Islet precursor cell (in vitro differentiated cells): ENCODE measurements at regions not wholly inside any gene's neighbourhood (a gene's known extent, or its start where the extent isn't known, plus 50 kb on each side); places are given as distances from the start of the nearest gene placed in this dataset.

Source experiments
- DNase-seq: peaks from one replicate; pipeline ENCODE4 v3.0.0-alpha.2; 2018

- no peak for DNase-seq
Measured at GRCh38 chr5:146940295-146940694, 61.7 kb upstream of the PPP2R2B start.

- DNase-seq: no peak
Measured at GRCh38 chr5:146944019-146944418, 65.5 kb upstream of the PPP2R2B start.

DNA sequence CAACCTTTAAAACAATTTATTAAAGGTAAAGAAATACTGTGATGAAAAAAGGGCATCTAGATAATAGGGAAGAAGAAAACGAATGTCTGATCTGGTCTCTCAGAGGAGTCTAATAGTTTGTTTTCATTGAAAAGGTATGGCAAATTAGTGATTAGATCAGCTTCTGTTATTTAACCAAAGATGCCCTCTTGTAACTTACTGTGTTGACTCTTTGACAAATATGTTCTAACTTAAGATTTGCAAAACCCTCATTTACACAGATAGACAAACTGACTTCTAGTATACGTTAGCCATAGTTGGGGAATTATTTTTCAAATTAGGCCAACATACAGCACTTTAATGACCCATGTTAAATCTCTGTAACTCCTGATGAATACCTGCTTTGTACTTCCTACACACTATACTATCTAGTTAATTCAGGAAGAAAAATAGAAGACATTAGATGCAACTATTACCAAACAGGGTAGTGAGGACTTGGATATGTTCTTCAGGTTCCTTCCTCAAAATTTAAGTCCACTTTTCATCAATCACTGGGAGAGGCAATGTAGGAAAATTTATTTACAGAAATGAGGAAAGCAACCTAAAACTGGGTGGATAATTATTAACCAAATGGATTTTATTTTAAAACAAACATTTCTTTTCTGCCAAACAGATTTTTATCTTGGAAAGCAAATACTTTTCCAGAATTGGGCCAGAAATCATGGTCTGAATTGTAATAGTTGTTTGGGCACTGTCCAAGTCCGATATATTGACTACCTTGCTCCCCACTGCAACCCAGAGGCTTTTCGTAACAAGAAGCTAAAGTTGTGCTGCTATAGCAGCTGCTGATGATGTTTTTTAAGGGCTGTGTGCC, 66.4 kb upstream of the PPP2R2B start:
- no peak for DNase-seq

DNA sequence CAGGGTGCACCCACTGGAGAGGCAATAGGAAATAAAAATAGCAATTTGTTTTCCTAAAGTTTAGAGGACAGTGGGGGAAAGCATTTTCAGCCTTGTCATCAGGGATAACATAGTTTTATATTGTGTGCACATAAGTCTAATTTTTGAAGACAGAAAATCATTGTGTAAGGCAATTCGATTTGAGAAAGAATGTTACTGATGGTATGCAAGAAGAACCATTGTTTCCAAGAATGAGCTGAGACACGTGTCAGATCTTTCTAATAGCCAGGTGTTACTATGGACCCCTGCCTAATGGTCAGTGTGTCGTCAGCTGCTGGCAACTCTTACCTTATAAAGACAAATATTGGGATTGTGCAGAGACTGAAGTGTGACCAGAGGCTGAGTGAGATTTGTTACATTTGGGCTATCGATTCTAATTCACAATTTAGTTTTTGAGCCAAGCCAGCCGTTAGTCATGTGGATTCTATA, 67.1 kb upstream of the PPP2R2B start:
- DNase-seq: no peak

DNA sequence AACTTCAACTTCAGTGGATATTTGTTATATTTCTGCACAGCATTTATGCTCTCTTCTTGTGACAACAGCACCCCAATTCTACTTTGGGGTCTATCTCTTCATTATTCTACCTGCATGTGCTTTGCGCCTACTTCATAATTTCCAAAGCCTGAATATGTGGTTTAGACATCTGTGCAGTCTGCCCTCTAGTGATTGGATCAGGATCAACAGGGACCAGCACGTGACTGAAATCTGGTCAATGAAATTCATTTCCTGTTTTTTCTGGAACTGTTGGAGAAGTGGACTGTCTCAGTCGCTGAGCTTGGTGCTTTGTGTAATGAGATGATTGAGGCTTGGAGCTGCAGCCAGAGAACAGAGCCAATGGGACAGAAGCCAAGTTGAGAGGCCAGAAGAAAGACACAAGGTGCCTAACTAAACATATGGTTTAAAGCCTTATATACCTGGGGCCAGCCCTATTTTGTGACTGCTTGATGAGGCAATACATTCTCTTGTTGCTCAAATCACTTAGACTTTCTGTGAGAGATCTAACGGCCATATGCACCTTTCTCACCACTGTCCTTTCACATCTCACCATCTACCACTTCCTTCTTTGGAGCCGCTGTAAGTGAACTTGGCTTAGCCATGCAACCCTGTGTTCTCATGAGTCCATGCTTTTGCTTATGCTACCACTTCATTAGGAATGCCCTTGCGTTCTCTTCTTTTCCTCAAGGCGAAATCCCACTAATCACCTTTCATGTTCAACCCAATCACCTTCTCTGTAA, 68.8 kb upstream of the PPP2R2B start:
- peak; percentile 55 for DNase-seq

DNA sequence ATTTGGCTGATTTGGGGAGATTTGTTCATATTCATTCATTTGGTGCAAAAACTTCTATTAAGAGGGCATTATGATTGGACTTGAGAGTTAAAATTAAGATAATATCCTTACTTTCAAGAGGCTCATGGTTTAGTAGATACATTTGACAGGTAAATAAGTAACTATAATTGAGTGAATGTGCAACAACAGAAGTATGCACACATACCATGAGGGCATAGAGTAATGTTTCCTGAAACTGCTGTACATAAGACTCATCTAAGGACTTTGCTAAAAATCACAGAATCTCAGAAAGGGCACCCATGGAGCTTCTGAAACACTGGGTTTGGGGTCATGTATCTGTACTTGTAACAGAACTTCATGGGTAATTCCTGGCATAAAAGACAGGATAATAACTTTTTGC, 70.1 kb upstream of the PPP2R2B start:
- DNase-seq: no peak

DNA sequence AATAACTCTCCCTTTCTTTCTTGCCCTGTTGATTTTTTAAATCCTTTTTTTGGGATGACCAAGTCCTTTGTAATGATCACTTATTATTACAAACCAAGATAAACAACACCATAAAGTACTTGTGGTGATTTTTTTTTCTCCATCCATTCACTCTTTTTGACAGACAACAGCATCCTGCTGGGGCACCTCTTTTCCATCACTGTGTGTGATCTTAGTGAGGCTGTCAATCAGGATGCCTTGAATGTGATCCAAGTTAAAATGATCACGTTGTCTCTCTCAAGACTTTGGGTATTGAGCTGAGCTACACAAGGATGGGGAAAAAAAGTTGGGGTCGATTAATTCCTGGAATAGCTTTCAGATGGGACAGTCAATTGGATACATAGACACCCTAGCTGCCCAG, 73.6 kb upstream of the PPP2R2B start:
- DNase-seq: no peak

DNA sequence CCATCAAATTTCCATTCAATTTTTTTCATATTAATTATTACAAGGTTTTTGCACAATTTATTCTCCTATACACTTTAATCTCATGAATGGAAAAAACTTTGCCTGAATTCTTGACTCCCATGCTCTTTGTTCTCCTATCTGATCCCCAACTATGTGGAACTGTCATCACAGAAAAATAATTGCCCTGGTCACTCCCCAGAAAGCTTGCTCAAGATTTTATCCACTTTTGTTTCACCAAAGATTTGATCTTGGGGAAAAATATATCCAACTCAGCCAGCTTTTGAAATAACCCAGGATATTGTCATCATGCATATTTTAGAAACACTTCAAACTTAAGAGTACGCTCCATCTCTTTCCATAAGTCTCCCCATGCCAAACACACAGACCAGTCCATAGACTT, 77.7 kb upstream of the PPP2R2B start:
- no peak for DNase-seq

DNA sequence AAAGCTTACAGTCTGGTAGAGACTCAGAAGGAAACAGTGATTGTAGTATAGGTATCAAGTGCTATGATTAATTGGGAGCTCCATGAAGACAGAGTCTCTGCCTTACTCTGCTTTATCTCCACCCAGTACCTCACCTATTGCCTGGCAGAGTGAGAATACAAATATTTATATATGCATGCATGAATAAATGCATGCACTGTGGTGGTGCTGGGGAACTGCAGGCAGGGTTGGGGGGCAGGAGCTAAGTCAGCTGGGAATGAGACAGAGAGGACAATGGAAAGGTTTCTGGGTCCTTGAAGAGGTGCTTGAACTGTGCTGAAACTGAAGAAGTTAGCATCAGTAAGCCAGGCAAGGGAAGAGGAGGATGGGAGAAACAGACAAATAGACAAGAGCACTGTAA, 80.8 kb upstream of the PPP2R2B start:
- DNase-seq: no peak

DNA sequence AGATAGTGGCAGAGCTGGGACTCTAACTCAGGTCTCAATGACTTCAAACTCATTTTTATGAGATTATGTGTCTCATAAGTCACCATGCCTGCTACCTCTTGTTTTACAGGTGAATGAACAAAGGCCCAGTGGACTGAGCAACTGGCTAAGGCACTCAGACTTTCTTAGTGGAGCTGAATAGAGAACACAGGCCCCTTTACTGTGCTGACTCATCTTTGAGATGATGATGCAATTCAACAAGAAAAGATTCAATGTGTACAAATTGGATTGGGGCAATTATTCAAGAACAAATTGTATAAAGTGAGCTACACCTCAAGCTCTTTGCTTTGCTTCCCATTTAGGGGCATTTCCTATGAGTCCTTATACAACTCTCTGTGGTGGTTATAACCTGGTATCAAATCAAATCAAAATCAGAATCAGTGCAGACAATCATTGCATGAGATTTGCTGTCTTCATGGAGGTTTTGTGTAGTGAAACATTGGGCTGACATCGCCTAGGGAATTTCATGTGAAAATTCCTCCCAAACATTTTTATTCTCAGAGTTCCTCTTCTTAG, 84.3 kb upstream of the PPP2R2B start:
- DNase-seq: no peak

GRCh38 chr5:146965761-146966659, 87.5 kb upstream of the PPP2R2B start:
- DNase-seq: peak; percentile 78

- no peak for DNase-seq
Measured at GRCh38 chr5:146967646-146968045, 89.1 kb upstream of the PPP2R2B start.

DNA sequence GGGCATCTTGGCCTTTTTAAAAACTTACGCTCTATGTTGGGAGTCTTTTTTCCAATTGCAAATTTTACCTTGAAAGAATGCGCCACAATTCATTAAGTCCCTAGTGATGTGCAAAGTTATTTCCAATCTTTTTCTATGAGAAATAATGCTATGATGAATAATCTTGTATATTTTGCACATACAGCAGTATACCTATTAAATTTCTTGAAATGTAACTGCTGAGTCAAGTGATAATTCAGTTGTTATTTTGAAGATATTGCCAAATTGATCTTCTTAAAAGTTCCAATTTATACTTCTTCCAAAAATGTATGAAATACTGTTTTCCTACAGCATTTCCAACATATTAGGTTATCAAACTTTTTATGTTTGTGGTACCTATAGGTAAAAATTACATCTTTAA, 92.8 kb upstream of the PPP2R2B start:
- no peak for DNase-seq

DNA sequence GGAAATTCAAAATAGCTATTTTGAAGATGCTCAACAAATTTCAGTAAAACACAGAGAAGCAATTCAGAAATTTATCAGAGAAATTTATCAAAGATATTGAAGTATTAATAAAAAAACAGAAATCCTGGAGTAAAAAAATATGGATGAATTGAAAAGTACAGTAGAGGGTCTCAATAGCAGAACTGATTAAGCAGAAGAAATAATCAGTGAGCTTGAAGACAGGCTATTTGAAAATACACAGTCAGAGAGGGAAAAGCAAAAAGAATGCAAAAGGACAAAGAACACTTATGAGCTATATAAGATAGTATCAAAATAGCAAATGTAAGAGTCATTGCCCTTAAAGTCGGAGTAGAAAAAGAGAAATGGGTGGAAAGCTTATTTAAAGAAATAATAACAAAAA, 107.9 kb upstream of the PPP2R2B start:
- DNase-seq: no peak

DNA sequence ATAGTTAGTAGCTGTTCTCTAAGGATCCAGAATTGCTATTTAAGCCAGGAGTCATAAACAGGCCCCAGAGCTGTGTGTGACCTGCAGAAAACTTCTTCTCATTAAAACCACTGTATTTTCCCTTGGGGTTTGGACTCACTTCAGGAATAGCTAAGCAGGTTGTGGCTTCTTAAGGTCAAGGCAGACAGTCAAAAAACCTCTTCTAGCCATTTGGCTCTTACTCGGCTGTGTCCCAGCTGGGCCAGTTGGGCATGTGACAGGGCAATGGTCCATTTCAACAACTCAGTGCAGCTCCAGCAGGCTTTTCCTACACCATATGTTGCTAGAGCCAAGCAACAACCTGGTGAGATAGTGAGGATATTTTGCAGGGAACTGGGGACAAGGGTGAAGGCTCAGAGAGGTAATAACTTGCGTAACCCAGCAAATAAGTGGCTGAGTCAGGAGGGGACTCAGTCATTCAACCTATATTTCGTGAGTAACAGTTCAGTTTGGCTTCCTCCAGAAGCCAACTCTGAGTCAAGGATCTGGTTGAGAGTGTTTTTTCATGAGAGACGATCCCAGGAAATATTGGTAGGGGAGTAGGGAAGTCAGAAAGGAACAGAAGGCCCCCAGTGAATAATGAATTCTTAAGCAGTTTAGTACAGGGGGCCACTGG, 115.4 kb upstream of the PPP2R2B start:
- no peak for DNase-seq

- DNase-seq: no peak
Measured at GRCh38 chr5:146995878-146996277, 117.3 kb upstream of the PPP2R2B start.

GRCh38 chr5:147015405-147015804, 136.8 kb upstream of the PPP2R2B start:
- no peak for DNase-seq

- DNase-seq: no peak
Measured at GRCh38 chr5:147017191-147017590, 138.6 kb upstream of the PPP2R2B start.

GRCh38 chr5:147017621-147018020, 139.1 kb upstream of the PPP2R2B start:
- no peak for DNase-seq

GRCh38 chr5:147018812-147019211, 140.3 kb upstream of the PPP2R2B start:
- DNase-seq: no peak

DNA sequence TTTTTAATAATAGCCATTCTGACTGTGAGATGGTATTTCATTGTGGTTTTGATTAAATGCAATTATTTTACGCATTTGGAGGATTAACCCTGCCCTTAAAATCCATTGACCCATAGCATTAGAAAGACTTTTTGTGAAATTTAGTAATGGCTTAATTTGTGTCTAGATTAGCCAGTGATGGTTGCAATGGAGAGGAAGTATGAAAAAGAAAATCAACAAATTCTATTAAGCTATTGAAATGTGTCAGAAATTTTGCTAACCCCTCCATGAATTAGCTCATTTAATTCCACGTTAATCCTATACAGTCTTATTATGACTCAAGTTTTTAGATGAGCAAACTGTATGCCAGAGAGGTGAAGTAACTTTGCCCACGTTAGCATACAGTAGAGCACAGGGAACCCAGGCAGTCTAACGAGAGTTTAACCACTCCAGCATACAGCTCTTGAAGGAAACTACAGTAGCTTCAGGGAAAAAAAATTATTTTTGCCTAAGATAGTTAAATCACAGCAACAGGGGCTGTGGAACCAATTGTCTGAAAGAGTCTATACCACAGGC, 158.2 kb upstream of the PPP2R2B start:
- DNase-seq: no peak
